Panc1 (cell line): ENCODE measurements at regions not wholly inside any gene's neighbourhood (a gene's known extent, or its start where the extent isn't known, plus 50 kb on each side); places are given as distances from the start of the nearest gene placed in this dataset.

Experiments used
- ATAC-seq: fragments of 200-7000 bp; cut with Tn5 transposase; 2 replicates; pipeline ENCODE4 v1.9.1; 2020; ENCODE audit warnings: mild to moderate bottlenecking, moderate library complexity
- BruUV-seq: library from RNA; stranded (reverse); fragments of 400-500 nt; replicated peaks from 2 replicates; lab custom pipeline; 2021; lab: Mats Ljungman, UMichigan
- CTCF ChIA-PET: fragments of 300-600 bp; sonication (Branson Sonifier 250); formaldehyde crosslinking; loops from one replicate; lab custom pipeline; 2022; ENCODE audit warnings: antibody characterized with exemption; lab: Charles Lee
- POLR2A ChIA-PET: fragments of 300-600 bp; sonication (Branson Sonifier 250); formaldehyde crosslinking; loops from one replicate; lab custom pipeline; 2022; ENCODE audit warnings: antibody characterized with exemption; lab: Charles Lee
- DNase-seq: peaks from one replicate; pipeline ENCODE4 v3.0.0-alpha.2; 2010; ENCODE audit warnings: low read depth, low spot score
- H3K27ac ChIP-seq: 2 replicates; pipeline ENCODE4 v1.5.1; 2011; ENCODE audit warnings: mild to moderate bottlenecking, low read length, inconsistent platforms
- H3K27me3 ChIP-seq: fragments of 200-500 bp; sonication (Bioruptor generic); 2 replicates; pipeline ENCODE4 v1.6.0; 2014; ENCODE audit warnings: low read length, inconsistent platforms; ENCODE audit not compliant: control insufficient read depth, insufficient read depth
- H3K36me3 ChIP-seq: fragments of 200-500 bp; sonication (Bioruptor generic); 2 replicates; pipeline ENCODE4 v1.5.1; 2014; ENCODE audit warnings: inconsistent platforms, mild to moderate bottlenecking, low read length, moderate library complexity; ENCODE audit not compliant: control insufficient read depth, insufficient read depth
- H3K4me1 ChIP-seq: 2 replicates; pipeline ENCODE4 v1.5.1; 2011; ENCODE audit warnings: inconsistent platforms, mild to moderate bottlenecking, low read length, moderate library complexity; ENCODE audit not compliant: control insufficient read depth, insufficient read depth
- H3K4me3 ChIP-seq, 2 experiments: 2 replicates each; pipeline ENCODE4 v1.5.1; 2011 to 2012; ENCODE audit warnings: low read depth in 2 of 2, low read length in 2 of 2, mild to moderate bottlenecking in 2 of 2, inconsistent platforms in 1 of 2, moderate library complexity in 1 of 2
- H3K9me3 ChIP-seq: fragments of 200-500 bp; sonication (Bioruptor generic); 2 replicates; pipeline ENCODE4 v1.5.1; 2014; ENCODE audit warnings: low read depth, mild to moderate bottlenecking, inconsistent platforms, low read length, moderate library complexity; ENCODE audit not compliant: control insufficient read depth, insufficient read depth
- CTCF ChIP-seq: fragments of 450-650 bp; IDR thresholded peaks from 2 replicates; pipeline ENCODE4 v1.5.1; 2017; ENCODE audit warnings: mild to moderate bottlenecking
- POLR2AphosphoS5 ChIP-seq: IDR thresholded peaks from 2 replicates; pipeline ENCODE4 v1.6.1; 2012; ENCODE audit warnings: mild to moderate bottlenecking, low read depth, low read length, moderate library complexity
- REST ChIP-seq, 2 experiments: IDR thresholded peaks; 2 replicates each; pipeline ENCODE4 v1.6.1; 2011 to 2012; ENCODE audit warnings: low read depth in 2 of 2, control low read depth in 1 of 2, low read length in 1 of 2, mild to moderate bottlenecking in 1 of 2, moderate library complexity in 1 of 2; ENCODE audit not compliant: insufficient read depth in 1 of 2
- SIN3A ChIP-seq: IDR thresholded peaks from 2 replicates; pipeline ENCODE4 v1.6.1; 2012; ENCODE audit warnings: low read depth, mild to moderate bottlenecking, low read length, moderate library complexity, borderline replicate concordance; ENCODE audit not compliant: insufficient read depth
- TCF7L2 ChIP-seq: IDR thresholded peaks from 2 replicates; pipeline ENCODE4 v1.6.1; 2011; ENCODE audit warnings: mild to moderate bottlenecking, low read depth, low read length, inconsistent platforms
- in situ Hi-C: cut with HindIII; loops from 2 replicates; pipeline ENCODE4 v1.10.0; 2016; ENCODE audit warnings: low sequenced_read_pairs, low pct_unique_long_range_greater_than_20kb
- intact Hi-C: fragments of 100-400 bp; cut with micrococcal nuclease; formaldehyde crosslinking; loops from one replicate; pipeline ENCODE4 v1.10.0; 2022; ENCODE audit not compliant: unreplicated experiment

- Histone ChIP-seq H3K4me3 (no peak overlapping the region), H3K4me1 (no peaks in the 10 kb centered on the region), H3K36me3 (no peaks in the 10 kb centered on the region), H3K9me3 (no peaks in the 10 kb centered on the region), H3K27me3 (no peaks in the 10 kb centered on the region), H3K27ac (no peak overlapping the region)
- ChIA-PET CTCF (no interaction called here), POLR2A (no interaction called here)
- in situ Hi-C loops (no loop called here), intact Hi-C loops (no loop called here)
- BruUV-seq, result no TSS peak
- no peak for TF ChIP-seq REST (IDR thresholded peaks at IDR 0.05; ENCODE audit: insufficient read depth in 1 of 2, low read depth in 2 of 2, low read length in 1 of 2)
- TF ChIP-seq CTCF, result no peak
- TF ChIP-seq TCF7L2, result no peak
- TF ChIP-seq SIN3A, result no peak
- no peak for TF ChIP-seq POLR2AphosphoS5
- DNase-seq (no peak), ATAC-seq (no peak)
Observed at GRCh38 chr5:25009063-25009462, 364.3 kb upstream of the CDH10 start.

- Histone ChIP-seq H3K4me1 (no peaks in the 10 kb centered on the region), H3K4me3 (no peak overlapping the region), H3K27ac (no peak overlapping the region), H3K27me3 (no peaks in the 10 kb centered on the region), H3K36me3 (no peaks in the 10 kb centered on the region), H3K9me3 (no peaks in the 10 kb centered on the region)
- in situ Hi-C loops, result no loop called here
- peak; percentile 50; the same call in 1 of the 2 replicates for TF ChIP-seq CTCF
- TF ChIP-seq TCF7L2, result no peak
- peak; percentile 66; the same call in 1 of the 2 replicates for ATAC-seq
- intact Hi-C loops, result no loop called here
- ChIA-PET CTCF (no interaction called here), POLR2A (interaction anchor here (0.5 kb wide), 1 partner anchor 913 kb away, joined by 7 read pairs; no protein-coding TSS in a partner anchor)
- no TSS peak for BruUV-seq
- peak; percentile 15 for DNase-seq
Observed at GRCh38 chr5:25006734-25007133, 362.0 kb upstream of the CDH10 start.
